Cerebellar cortex (tissue), 1 donor: ENCODE measurements at regions not wholly inside any gene's neighbourhood (a gene's known extent, or its start where the extent isn't known, plus 50 kb on each side); places are given as distances from the start of the nearest gene placed in this dataset.
A peak's percentile ranks its signal among the peaks of the same experiment; 100 is the strongest.
"Not testable (repeated sequence)": the region's sequence is repeated elsewhere in the genome, so short reads cannot be mapped to it uniquely, and the experiment has no call there.

Experiments
- DNase-seq: peaks from one replicate; pipeline ENCODE4 v3.0.0-alpha.2; 2015; ENCODE audit warnings: low spot score

GRCh38 chr18:78416853-78417252 is 562.8 kb upstream of the SALL3 start:
- DNase-seq: no peak

- no peak for DNase-seq
Observed at GRCh38 chr18:78418379-78418778, 561.2 kb upstream of the SALL3 start.

GRCh38 chr18:78419171-78419570 is 560.4 kb upstream of the SALL3 start:
- no peak for DNase-seq

GRCh38 chr18:78420116-78420515 is 559.5 kb upstream of the SALL3 start:
- DNase-seq: no peak

- DNase-seq: no peak
Observed at GRCh38 chr18:78421392-78421791, 558.2 kb upstream of the SALL3 start.

- no peak for DNase-seq
Observed at GRCh38 chr18:78422336-78422735, 557.3 kb upstream of the SALL3 start.

GRCh38 chr18:78423811-78424210 is 555.8 kb upstream of the SALL3 start:
- DNase-seq: no peak

- DNase-seq: no peak
Observed at GRCh38 chr18:78424403-78425018, 555.1 kb upstream of the SALL3 start.

- no peak for DNase-seq
Observed at GRCh38 chr18:78425019-78425412, 554.6 kb upstream of the SALL3 start.

GRCh38 chr18:78427081-78427480 is 552.5 kb upstream of the SALL3 start:
- DNase-seq: no peak

- no peak for DNase-seq
Observed at GRCh38 chr18:78429127-78430108, 550.2 kb upstream of the SALL3 start.

GRCh38 chr18:78430131-78430758 is 549.4 kb upstream of the SALL3 start:
- DNase-seq: no peak

- DNase-seq: no peak
Observed at GRCh38 chr18:78431606-78432005, 548.0 kb upstream of the SALL3 start.

- DNase-seq: no peak
Observed at GRCh38 chr18:78433562-78433961, 546.1 kb upstream of the SALL3 start.

- DNase-seq: no peak
Observed at GRCh38 chr18:78436110-78436509, 543.5 kb upstream of the SALL3 start.

GRCh38 chr18:78438235-78438634 is 541.4 kb upstream of the SALL3 start:
- DNase-seq: not testable (repeated sequence)

- no peak for DNase-seq
Observed at GRCh38 chr18:78445880-78446279, 533.7 kb upstream of the SALL3 start.

GRCh38 chr18:78447211-78447610 is 532.4 kb upstream of the SALL3 start:
- DNase-seq: no peak

- DNase-seq: no peak
Observed at GRCh38 chr18:78448106-78448505, 531.5 kb upstream of the SALL3 start.

GRCh38 chr18:78448591-78448990 is 531.0 kb upstream of the SALL3 start:
- DNase-seq: no peak

GRCh38 chr18:78454221-78454620 is 525.4 kb upstream of the SALL3 start:
- no peak for DNase-seq

- DNase-seq: no peak
Observed at GRCh38 chr18:78455386-78455785, 524.2 kb upstream of the SALL3 start.

- DNase-seq: peak; percentile 56
Observed at GRCh38 chr18:78457011-78457410, 522.6 kb upstream of the SALL3 start.
